NCI-H1436 treated with DMSO at 0.1 percent for 48 hours (cell line): ENCODE measurements at regions not wholly inside any gene's neighbourhood (a gene's known extent, or its start where the extent isn't known, plus 50 kb on each side); places are given as distances from the start of the nearest gene placed in this dataset.

Experiments used
- DNase-seq: peaks from one replicate; lab custom pipeline; 2025; lab: John Stamatoyannopoulos, UW

DNA sequence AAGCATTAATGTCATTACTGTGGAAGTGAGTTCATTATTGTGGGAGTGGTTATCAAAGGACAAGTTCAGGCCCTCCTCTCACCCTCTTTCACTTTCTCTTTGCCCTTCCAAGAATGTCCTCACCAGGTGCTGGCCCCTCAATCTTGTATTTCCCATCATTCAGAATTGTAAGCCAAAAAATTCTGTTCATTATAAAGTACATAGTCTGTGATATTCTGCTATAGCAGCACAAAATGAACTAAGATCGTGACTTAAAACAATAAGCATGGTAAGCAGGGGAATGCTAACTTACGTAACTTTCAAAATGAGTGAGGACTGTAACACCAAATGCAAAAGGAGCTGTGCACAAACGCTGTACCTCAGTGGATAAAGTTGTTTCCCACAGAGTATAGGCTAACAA is 515.7 kb upstream of the BTBD3 start:
- no peak for DNase-seq

DNA sequence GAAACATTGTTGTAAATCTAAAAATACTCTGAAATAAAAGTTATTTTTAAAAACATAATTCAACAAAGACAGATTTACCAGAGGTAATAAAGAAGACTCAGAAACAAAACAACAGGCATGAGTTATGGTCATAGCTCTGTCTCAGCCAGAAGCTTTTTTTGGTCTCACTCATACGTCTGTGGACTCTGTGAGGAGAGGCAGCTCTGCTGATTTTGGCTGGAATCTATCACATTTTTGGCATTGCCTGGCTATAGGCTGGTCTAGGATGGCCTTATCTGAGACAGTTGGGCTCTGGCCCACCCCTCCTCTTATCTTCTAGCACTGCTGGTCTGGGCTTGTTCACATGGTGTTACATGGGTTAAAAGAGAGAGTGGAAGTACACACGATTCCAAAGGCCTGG is 514.0 kb upstream of the BTBD3 start:
- no peak for DNase-seq

- no peak for DNase-seq
Observed at GRCh38 chr20:11406877-11407276, 510.8 kb upstream of the BTBD3 start.

DNA sequence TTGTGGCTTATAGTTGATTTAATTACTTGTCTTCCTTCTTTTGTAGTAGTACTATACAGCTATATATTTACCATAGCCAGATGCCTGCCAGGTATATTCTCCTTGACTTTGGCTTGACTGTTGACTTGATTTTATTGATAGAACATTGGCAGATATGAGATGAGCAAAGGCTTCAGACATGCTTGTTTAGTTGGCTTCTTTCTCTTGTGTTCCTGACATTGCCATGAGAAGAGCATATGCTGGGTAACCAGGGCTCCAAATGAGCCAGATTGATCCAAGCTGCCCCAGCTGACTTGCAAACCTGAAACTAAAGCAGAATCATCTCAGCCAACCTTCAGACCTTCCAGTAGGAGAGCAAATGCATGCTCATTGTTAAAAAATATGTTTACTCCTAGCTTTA is 508.1 kb upstream of the BTBD3 start:
- DNase-seq, result no peak

- no peak for DNase-seq
Observed at GRCh38 chr20:11411765-11412164, 505.9 kb upstream of the BTBD3 start.

- no peak for DNase-seq
Observed at GRCh38 chr20:11426948-11427347, 490.7 kb upstream of the BTBD3 start.

GRCh38 chr20:11429168-11429567 is 488.5 kb upstream of the BTBD3 start:
- no peak for DNase-seq

GRCh38 chr20:11429889-11430519 is 487.7 kb upstream of the BTBD3 start:
- no peak for DNase-seq

- no peak for DNase-seq
Observed at GRCh38 chr20:11430652-11431051, 487.0 kb upstream of the BTBD3 start.

DNA sequence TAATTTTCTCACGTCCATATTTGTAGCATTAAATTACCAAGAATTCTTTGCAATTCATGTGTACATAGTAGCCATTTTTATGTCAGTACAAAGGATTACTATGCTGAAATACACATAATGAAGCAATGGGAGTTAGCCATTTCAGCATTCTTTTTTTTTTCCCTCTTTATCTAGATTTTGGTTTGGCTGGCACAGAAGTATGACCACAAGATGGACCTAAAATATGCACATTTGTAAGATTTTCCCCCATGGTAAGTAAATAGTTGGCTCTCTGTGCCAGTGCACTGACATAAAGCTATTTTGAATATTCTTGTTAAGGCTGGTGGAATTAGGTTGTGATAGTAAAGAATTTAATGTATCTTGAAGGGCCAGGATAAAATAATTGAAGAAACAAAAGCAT is 486.1 kb upstream of the BTBD3 start:
- no peak for DNase-seq

GRCh38 chr20:11432407-11432806 is 485.3 kb upstream of the BTBD3 start:
- DNase-seq, result no peak

- no peak for DNase-seq
Observed at GRCh38 chr20:11436113-11436905, 481.4 kb upstream of the BTBD3 start.

- DNase-seq, result no peak
Observed at GRCh38 chr20:11437090-11437489, 480.6 kb upstream of the BTBD3 start.

DNA sequence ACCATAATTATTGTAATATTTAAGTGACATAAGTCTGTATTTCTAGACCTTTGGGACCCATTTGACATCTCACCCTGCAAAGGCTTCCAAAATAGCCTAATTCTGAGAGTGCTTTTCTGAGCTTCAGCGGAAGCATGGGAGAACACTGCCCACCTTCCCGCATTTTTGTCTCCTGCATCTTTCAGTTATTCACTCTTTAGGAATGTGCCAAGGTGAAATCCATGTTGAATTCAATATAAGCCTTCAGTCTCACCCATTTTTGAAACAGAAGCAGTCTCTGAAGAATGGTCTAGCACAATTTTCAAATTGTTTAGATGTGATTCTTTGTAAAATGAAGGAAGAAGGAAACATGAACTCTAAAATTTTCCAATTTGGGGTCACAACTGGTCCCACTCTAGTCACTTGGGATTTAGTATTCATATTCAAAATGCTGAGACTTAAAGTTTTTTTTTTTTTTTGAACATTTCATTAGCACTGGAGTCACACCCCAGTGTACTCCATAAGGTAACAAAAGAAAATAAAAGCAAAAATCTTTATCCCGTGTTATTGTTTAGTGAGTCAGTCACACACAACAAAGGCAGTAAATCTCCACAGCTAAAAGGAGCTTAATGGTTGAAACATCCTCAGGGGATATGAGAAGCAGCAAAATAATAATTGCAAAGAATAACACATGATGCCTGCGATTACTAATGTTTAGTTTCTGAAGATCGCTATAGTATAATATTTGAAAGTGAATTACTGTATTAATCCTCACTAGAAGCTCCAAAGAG is 479.9 kb upstream of the BTBD3 start:
- no peak for DNase-seq

DNA sequence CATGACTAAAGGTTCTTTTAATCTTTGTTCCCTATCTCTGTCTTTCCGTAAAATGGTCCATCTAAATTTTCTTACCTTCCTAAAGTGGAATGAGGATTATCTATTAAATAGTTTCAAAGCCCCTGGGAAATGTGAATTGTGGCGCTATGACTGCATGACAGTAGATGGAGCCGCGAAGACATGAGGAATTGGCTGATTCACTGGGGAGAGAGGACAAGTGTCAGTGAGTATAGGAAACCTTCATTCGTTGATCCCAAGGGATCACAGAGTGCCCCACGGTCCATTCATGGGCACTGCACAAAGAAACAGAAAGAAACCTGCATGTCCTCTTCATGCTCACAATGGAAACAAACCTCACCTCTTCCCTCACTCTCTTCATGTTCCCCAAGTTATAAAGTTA is 479.3 kb upstream of the BTBD3 start:
- no peak for DNase-seq

DNA sequence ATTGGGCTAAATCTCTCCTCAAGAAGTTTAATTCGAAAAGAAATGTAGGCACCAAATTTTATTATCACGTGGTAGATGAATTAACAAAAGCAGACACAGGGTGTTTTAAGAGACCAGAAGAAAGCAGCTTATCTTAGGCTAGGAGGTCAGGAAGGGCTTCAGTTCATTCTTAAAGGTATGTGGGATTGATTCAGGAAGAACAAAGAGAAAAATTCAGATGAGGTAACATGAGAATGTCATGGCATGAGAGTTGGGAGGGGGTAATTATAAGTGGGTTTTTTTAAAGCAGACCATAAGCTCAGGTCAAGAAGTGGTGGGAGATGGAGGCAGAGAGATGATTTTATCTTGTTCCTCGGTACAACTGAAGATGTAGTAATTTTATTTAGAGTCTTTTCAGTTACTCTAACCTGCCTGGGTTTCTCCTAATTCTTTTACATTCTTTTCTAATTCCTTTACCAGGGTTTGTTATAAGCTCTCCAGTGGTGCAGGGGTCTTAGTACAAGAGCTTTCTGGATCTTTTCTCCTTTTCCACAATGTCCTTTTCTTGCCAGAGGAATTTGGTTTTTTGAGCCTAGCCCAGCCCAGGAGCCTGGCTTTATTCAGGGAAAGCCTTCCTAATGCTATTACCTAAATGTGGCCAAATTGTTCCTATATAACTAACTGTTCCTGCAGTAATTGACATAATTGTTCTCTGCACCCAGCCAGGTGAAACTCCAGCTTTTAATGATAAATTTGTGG is 474.1 kb upstream of the BTBD3 start:
- no peak for DNase-seq

- DNase-seq, result no peak
Observed at GRCh38 chr20:11445161-11445560, 472.5 kb upstream of the BTBD3 start.

- DNase-seq, result no peak
Observed at GRCh38 chr20:11445891-11446290, 471.8 kb upstream of the BTBD3 start.

GRCh38 chr20:11447371-11448100 is 470.2 kb upstream of the BTBD3 start:
- DNase-seq, result no peak

GRCh38 chr20:11448554-11448953 is 469.1 kb upstream of the BTBD3 start:
- DNase-seq, result no peak

DNA sequence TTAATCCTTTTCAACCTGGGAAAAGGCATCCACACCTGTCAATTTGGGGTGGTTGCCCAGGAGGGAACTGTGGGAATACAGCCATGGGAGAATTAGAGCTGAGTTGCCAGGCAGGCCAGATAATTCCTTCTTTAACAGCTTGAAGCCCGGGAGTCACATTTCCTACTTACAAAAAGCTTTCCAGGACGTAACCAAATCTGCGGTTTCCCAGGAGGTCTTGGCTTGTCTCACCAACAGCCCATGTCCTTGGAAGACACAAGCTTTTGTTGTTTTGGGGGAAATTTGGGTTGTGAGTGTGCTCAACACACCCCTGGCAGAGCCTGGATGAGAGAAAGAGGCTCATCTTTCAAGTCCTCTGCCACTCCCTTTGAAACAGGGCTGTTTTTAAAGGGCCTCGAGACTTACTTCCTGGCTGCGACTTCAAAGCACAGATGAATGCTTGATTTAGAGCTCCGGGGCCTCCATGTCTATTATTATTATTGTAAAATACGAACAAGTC is 465.9 kb upstream of the BTBD3 start:
- no peak for DNase-seq
